PC-3 (cell line): ENCODE measurements at regions not wholly inside any gene's neighbourhood (a gene's known extent, or its start where the extent isn't known, plus 50 kb on each side); places are given as distances from the start of the nearest gene placed in this dataset.
A peak's percentile ranks its signal among the peaks of the same experiment; 100 is the strongest.

ENCODE experiments used
- ATAC-seq: fragments of 200-7000 bp; cut with Tn5 transposase; 2 replicates; pipeline ENCODE4 v1.9.1; 2020; ENCODE audit warnings: mild to moderate bottlenecking, moderate library complexity
- BruUV-seq: library from RNA; stranded (reverse); fragments of 400-500 nt; replicated peaks from 2 replicates; lab custom pipeline; 2021; lab: Mats Ljungman, UMichigan
- CTCF ChIA-PET: fragments of 300-600 bp; sonication (Branson Sonifier 250); formaldehyde crosslinking; loops from one replicate; lab custom pipeline; 2022; ENCODE audit warnings: antibody characterized with exemption; lab: Charles Lee
- POLR2A ChIA-PET: fragments of 300-600 bp; sonication (Branson Sonifier 250); formaldehyde crosslinking; loops from one replicate; lab custom pipeline; 2022; ENCODE audit warnings: antibody characterized with exemption; ENCODE audit not compliant: unreplicated experiment; lab: Charles Lee
- DNase-seq: peaks from one replicate; pipeline ENCODE4 v3.0.0-alpha.2; 2015
- H2AFZ ChIP-seq: fragments of 300-600 bp; sonication (generic); 2 replicates; pipeline ENCODE4 v1.6.0; 2016; ENCODE audit warnings: antibody characterized with exemption, low read length
- H3F3A ChIP-seq: fragments of 300-600 bp; sonication (generic); one replicate; pipeline ENCODE4 v1.6.0; 2017; ENCODE audit warnings: antibody characterized with exemption, low read length, control low read depth, mild to moderate bottlenecking; ENCODE audit not compliant: unreplicated experiment
- H3K27ac ChIP-seq: fragments of 300-600 bp; sonication (generic); 2 replicates; pipeline ENCODE4 v1.5.1; 2016; ENCODE audit warnings: mild to moderate bottlenecking, low read length
- H3K27me3 ChIP-seq: fragments of 300-600 bp; sonication (generic); 2 replicates; pipeline ENCODE4 v1.6.1; 2016; ENCODE audit warnings: low read length, mixed read lengths
- H3K36me3 ChIP-seq: fragments of 300-600 bp; sonication (generic); 2 replicates; pipeline ENCODE4 v1.6.1; 2016; ENCODE audit warnings: low read depth, mixed run types, low read length, mixed read lengths
- H3K4me1 ChIP-seq: fragments of 300-600 bp; sonication (generic); 2 replicates; pipeline ENCODE4 v1.5.1; 2016; ENCODE audit warnings: low read length; ENCODE audit not compliant: insufficient read depth
- H3K4me2 ChIP-seq: fragments of 300-600 bp; sonication (generic); 2 replicates; pipeline ENCODE4 v1.6.0; 2016; ENCODE audit warnings: low read length
- H3K4me3 ChIP-seq: fragments of 300-600 bp; sonication (generic); 2 replicates; pipeline ENCODE4 v1.5.1; 2016; ENCODE audit warnings: mild to moderate bottlenecking, low read length, mixed read lengths
- H3K79me2 ChIP-seq: fragments of 300-600 bp; sonication (generic); 2 replicates; pipeline ENCODE4 v1.6.1; 2017; ENCODE audit warnings: low read length, mixed read lengths
- H3K9ac ChIP-seq: fragments of 300-600 bp; sonication (generic); 2 replicates; pipeline ENCODE4 v1.6.0; 2016; ENCODE audit warnings: mild to moderate bottlenecking, low read length
- H3K9me2 ChIP-seq: fragments of 300-600 bp; sonication (generic); replicated peaks from 2 replicates; pipeline ENCODE4 v1.6.1; 2016; ENCODE audit warnings: mixed run types, low read length, mixed read lengths
- H3K9me3 ChIP-seq: fragments of 300-600 bp; sonication (generic); 2 replicates; pipeline ENCODE4 v1.6.1; 2016; ENCODE audit warnings: low read length, mixed read lengths
- H4K20me1 ChIP-seq: fragments of 300-600 bp; sonication (generic); 2 replicates; pipeline ENCODE4 v1.6.1; 2016; ENCODE audit warnings: low read length, mixed read lengths
- CTCF ChIP-seq: fragments of 300-600 bp; sonication (generic); conservative IDR thresholded peaks from 2 replicates; pipeline ENCODE4 v1.5.1; 2017; ENCODE audit warnings: antibody characterized with exemption, low read depth, mild to moderate bottlenecking, low read length
- EZH2 ChIP-seq: fragments of 300-600 bp; sonication (generic); IDR thresholded peaks from one replicate; pipeline ENCODE4 v1.6.1; 2017; ENCODE audit warnings: antibody characterized with exemption, mild to moderate bottlenecking, low read length; ENCODE audit not compliant: unreplicated experiment
- EZH2phosphoT487 ChIP-seq: fragments of 300-600 bp; sonication (generic); IDR thresholded peaks from 2 replicates; pipeline ENCODE4 v1.6.1; 2018; ENCODE audit warnings: mild to moderate bottlenecking, antibody characterized with exemption, low read length, borderline replicate concordance
- intact Hi-C: fragments of 100-400 bp; cut with micrococcal nuclease; formaldehyde crosslinking; loops from 2 replicates; pipeline ENCODE4 v1.9.0; 2023

DNA sequence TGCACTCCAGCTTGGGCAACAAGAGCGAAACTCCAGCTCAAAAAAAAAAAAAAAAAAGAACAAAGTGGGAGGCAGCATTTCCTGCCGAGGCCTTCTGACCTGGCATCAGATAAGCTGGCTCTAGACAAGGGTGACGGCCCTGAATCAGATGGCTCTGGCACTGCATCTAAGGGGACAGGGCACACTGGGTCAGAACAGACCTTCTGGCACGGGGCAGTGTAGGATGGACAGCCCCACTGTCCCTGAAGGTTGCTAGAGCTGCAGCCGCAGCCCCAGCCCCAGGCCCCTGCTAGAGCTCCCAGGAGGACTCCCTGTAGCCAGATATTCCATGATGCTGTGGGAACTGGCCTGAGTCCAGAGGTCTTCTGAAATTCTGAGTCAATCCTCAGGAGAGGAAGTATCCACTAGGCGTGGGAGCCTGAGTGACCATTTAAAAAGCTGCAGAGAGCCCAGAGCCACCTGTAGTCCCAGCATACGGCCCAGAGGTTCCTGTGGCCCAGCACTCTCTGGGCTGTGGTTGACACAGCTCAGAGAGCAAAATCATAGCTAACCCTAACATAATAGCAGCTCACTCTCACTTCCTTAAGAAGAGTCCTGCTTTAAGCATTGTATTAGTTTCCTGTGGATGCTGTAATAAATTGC, 69.2 kb upstream of the MFGE8 start:
- intact Hi-C loops: no loop called here
- POLR2A ChIA-PET: no interaction called here
- peaks cover 31% of the 10 kb centered on the region for H3K4me1 ChIP-seq
- H3K9ac ChIP-seq: peak overlapping the region; percentile 50
- H3K4me2 ChIP-seq: peak overlapping the region; percentile 82
- H3K79me2 ChIP-seq: no peaks in the 10 kb centered on the region
- no peaks in the 10 kb centered on the region for H3K36me3 ChIP-seq
- no peaks in the 10 kb centered on the region for H3K9me3 ChIP-seq
- 0 out of 2 replicates have a peak overlapping the region, but pooled peaks have one; percentile 27 for H2AFZ ChIP-seq
- DNase-seq: peak; percentile 93
- H4K20me1 ChIP-seq: no peaks in the 10 kb centered on the region
- peak overlapping the region; percentile 85 for H3K27ac ChIP-seq
- no TSS peak for BruUV-seq
- H3K27me3 ChIP-seq: no peaks in the 10 kb centered on the region
- TF ChIP-seq EZH2phosphoT487: no peak
- no peak for TF ChIP-seq EZH2
- TF ChIP-seq CTCF: no peak
- no peaks in the 10 kb centered on the region for H3F3A ChIP-seq
- no peak overlapping the region; the same call in 1 of the 2 replicates for H3K4me3 ChIP-seq
- CTCF ChIA-PET: no interaction called here
- peak; percentile 65 for ATAC-seq
- H3K9me2 ChIP-seq: no peaks in the 10 kb centered on the region

GRCh38 chr15:88982946-88983342, 69.8 kb upstream of the MFGE8 start:
- Histone ChIP-seq H3F3A (no peaks in the 10 kb centered on the region), H3K36me3 (no peaks in the 10 kb centered on the region), H2AFZ (no peak overlapping the region), H3K27me3 (no peaks in the 10 kb centered on the region), H3K27ac (peak overlapping the region; percentile 85), H3K9ac (peak overlapping the region; percentile 13; the same call in 1 of the 2 replicates), H3K4me2 (peak overlapping the region; percentile 82), H3K9me2 (no peaks in the 10 kb centered on the region), H3K4me1 (peaks cover 36% of the 10 kb centered on the region), H3K9me3 (no peaks in the 10 kb centered on the region), H4K20me1 (no peaks in the 10 kb centered on the region), H3K79me2 (no peaks in the 10 kb centered on the region), H3K4me3 (no peak overlapping the region)
- BruUV-seq: no TSS peak
- intact Hi-C loops: no loop called here
- TF ChIP-seq EZH2phosphoT487 (no peak), CTCF (no peak)
- ChIA-PET CTCF (no interaction called here), POLR2A (no interaction called here)
- ATAC-seq: no peak
- no peak for DNase-seq

- Histone ChIP-seq H3F3A (no peaks in the 10 kb centered on the region), H3K36me3 (no peaks in the 10 kb centered on the region), H4K20me1 (no peaks in the 10 kb centered on the region), H3K4me1 (peaks cover 40% of the 10 kb centered on the region), H3K9me2 (no peaks in the 10 kb centered on the region), H3K27me3 (no peaks in the 10 kb centered on the region), H3K4me3 (no peak overlapping the region), H3K9ac (no peak overlapping the region), H2AFZ (no peak overlapping the region), H3K9me3 (no peaks in the 10 kb centered on the region), H3K27ac (no peak overlapping the region), H3K4me2 (no peak overlapping the region), H3K79me2 (no peaks in the 10 kb centered on the region)
- DNase-seq: no peak
- BruUV-seq: no TSS peak
- TF ChIP-seq CTCF: no peak
- TF ChIP-seq EZH2phosphoT487: no peak
- no peak for TF ChIP-seq EZH2
- intact Hi-C loops: no loop called here
- CTCF ChIA-PET: no interaction called here
- POLR2A ChIA-PET: no interaction called here
- no peak for ATAC-seq
Measured at GRCh38 chr15:88983861-88984429, 70.8 kb upstream of the MFGE8 start.
